ENCODE measurements at regions not wholly inside any gene's neighbourhood (a gene's known extent, or its start where the extent isn't known, plus 50 kb on each side); places are given as distances from the start of the nearest gene placed in this dataset.

DNA sequence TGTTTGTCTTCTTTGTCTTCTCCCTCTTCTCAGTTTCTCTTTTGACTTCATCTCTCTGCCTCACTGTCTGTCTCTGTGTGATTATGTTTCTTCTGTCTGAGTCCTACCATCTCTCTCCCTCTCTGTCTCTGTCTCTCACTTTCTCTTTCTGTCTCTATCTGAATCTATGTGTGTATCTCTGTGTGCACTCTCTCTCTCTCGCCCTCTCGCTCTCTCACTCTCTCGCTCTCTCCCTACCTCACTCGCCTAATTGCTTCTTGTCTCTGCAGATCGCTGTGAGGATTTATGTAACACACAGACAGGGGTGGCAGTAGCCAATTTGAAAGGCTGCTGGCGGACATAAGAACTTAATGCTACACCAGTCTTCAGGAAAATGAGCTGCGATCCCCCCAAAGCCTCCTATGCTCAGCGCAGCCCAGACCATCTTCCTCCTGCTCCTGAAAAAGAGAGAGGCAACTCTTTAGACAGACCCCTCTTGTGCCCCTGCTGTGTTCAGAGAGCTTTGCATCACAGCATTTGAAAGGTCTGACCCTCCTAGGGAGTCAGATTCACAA is 140.9 kb downstream of the CCT6B start:
- no peak overlapping the region for H3K4me3 ChIP-seq
- peaks cover 5% of the 10 kb centered on the region for H3K27me3 ChIP-seq
- H3K4me1 ChIP-seq, result no peaks in the 10 kb centered on the region
- no peak overlapping the region for H3K27ac ChIP-seq
- DNase-seq (no peak), ATAC-seq (no peak)
- TF ChIP-seq, protein P1, sequence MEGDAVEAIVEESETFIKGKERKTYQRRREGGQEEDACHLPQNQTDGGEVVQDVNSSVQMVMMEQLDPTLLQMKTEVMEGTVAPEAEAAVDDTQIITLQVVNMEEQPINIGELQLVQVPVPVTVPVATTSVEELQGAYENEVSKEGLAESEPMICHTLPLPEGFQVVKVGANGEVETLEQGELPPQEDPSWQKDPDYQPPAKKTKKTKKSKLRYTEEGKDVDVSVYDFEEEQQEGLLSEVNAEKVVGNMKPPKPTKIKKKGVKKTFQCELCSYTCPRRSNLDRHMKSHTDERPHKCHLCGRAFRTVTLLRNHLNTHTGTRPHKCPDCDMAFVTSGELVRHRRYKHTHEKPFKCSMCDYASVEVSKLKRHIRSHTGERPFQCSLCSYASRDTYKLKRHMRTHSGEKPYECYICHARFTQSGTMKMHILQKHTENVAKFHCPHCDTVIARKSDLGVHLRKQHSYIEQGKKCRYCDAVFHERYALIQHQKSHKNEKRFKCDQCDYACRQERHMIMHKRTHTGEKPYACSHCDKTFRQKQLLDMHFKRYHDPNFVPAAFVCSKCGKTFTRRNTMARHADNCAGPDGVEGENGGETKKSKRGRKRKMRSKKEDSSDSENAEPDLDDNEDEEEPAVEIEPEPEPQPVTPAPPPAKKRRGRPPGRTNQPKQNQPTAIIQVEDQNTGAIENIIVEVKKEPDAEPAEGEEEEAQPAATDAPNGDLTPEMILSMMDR (IDR thresholded peaks at IDR 0.05), result no peak
- intact Hi-C loops (cut with DNase I), result no loop called here
- no peaks in the 10 kb centered on the region for H3K9me3 ChIP-seq
- no peaks in the 10 kb centered on the region for H3K36me3 ChIP-seq

DNA sequence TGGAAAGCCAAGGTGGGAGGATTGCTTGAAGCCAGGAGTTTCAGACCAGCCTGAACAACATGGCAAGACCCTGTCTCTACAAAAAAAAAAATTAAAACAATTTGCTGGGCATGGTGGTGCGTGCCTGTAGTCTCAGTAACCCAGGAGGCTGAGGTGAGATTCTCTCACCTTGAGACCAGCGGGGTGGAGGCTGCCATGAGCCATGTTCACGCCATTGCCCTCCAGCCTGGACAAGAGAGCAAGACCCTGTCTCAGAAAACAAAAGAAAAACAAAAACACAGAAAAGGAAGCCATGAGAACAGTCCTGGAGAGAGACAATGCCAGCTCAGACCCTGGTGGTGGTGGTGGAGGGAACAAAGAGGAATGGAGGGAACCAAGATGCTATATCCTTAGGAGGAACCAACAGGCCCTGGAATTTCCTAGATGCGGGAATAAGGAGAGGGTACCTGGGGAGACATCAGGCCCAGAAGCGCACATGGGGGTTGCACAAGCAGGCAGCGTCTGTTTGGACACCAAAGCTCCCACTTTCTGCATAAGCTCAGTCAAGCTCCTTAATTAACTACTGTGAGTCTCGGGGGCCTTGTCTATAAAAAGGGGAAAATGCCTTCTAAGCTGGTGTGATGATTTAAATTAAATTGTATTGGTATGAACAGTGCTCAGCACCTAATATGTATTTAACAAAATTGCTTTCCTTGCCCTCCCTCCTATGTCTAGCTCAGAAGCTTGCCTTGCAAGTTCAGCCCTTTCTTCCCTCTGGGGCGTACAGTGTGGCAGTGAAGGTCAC is 143.8 kb downstream of the CCT6B start:
- TF ChIP-seq, protein P1 (IDR thresholded peaks at IDR 0.05), result no peak
- Histone ChIP-seq H3K4me3 (no peak overlapping the region), H3K4me1 (no peaks in the 10 kb centered on the region), H3K27ac (no peak overlapping the region), H3K36me3 (no peaks in the 10 kb centered on the region), H3K9me3 (no peaks in the 10 kb centered on the region), H3K27me3 (no peaks in the 10 kb centered on the region)
- no peak for DNase-seq
- ATAC-seq, result no peak
- intact Hi-C loops (cut with DNase I), result no loop called here

DNA sequence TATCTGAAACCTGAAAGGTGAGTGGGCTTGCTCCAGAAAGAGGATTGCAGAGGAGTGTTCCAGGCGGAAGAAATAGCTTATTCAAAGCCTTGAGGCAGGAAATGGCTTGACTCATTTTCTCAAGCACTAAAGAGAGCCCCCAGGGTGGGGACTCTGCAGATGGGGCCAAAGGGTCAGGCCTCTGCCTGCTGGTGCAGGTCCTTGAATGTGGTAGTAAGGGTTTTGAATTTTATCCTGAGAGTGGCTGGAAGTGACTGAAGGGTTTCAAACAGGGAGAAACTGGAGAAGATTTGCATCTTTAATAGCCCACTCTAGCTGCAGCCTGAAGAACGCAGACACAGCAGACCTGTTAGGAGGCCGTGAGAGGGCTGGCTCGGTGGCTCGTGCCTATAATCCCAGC is 144.4 kb downstream of the CCT6B start:
- Histone ChIP-seq H3K9me3 (no peaks in the 10 kb centered on the region), H3K27ac (no peak overlapping the region), H3K27me3 (no peaks in the 10 kb centered on the region), H3K4me1 (no peaks in the 10 kb centered on the region), H3K36me3 (no peaks in the 10 kb centered on the region), H3K4me3 (no peak overlapping the region)
- intact Hi-C loops (cut with DNase I), result no loop called here
- DNase-seq (no peak), ATAC-seq (no peak)
- TF ChIP-seq, protein P1 (IDR thresholded peaks at IDR 0.05), result no peak

DNA sequence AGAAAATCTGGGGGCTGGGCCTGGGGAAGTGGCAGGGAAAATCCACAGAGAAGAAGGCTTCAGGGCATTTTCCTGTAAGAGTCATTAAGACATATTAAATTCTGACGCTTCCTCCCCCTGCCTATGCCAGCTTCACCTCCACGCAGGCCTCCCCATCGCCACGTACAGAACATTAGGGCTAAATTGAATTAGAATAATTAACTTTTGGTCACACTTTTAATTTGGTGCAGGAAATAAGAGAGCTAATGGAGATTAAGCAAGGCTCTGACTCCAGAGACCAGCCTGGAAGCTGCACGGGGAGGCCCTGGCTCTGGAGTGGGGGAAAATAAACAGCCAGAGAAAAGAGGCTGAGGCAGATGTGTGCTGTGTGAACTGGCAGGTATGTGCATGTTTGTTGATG is 148.0 kb downstream of the CCT6B start:
- H3K4me1 ChIP-seq, result no peaks in the 10 kb centered on the region
- DNase-seq (no peak), ATAC-seq (no peak)
- H3K27me3 ChIP-seq, result no peaks in the 10 kb centered on the region
- TF ChIP-seq, protein P1 (IDR thresholded peaks at IDR 0.05), result no peak
- H3K4me3 ChIP-seq, result no peak overlapping the region
- H3K27ac ChIP-seq, result no peak overlapping the region
- H3K9me3 ChIP-seq, result no peaks in the 10 kb centered on the region
- intact Hi-C loops (cut with DNase I), result no loop called here
- H3K36me3 ChIP-seq, result no peaks in the 10 kb centered on the region

DNA sequence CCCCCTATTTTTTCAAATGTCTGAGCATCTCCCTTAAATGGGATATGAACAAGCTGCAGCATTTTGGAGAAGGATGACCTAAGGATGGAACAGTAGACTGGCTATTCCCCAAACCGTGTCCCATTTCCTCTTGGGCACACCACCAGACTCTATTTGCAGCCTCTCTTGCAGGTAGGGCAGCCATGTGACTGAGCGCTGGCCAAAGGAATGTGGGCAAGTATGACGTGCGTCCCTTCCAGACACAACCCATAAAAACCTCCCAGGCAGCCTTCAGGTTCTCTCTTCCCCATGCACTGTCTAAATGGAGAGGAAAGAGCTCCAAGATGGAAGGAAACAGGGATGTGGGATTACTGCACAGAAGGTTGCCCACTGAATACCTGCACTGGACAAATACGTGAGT is 149.7 kb downstream of the CCT6B start:
- DNase-seq, result no peak
- Histone ChIP-seq H3K4me1 (no peaks in the 10 kb centered on the region), H3K4me3 (no peak overlapping the region), H3K36me3 (no peaks in the 10 kb centered on the region), H3K9me3 (no peaks in the 10 kb centered on the region), H3K27ac (no peak overlapping the region), H3K27me3 (no peaks in the 10 kb centered on the region)
- TF ChIP-seq, protein P1 (IDR thresholded peaks at IDR 0.05), result no peak
- ATAC-seq, result no peak
- intact Hi-C loops (cut with DNase I), result no loop called here

Data from upper lobe of right lung (tissue), 1 donor.